PC-3 (cell line): ENCODE measurements at regions not wholly inside any gene's neighbourhood (a gene's known extent, or its start where the extent isn't known, plus 50 kb on each side); places are given as distances from the start of the nearest gene placed in this dataset.

Experiments
- CTCF ChIP-seq: fragments of 300-600 bp; sonication (generic); conservative IDR thresholded peaks from 2 replicates; pipeline ENCODE4 v1.5.1; 2017; ENCODE audit warnings: antibody characterized with exemption, low read depth, mild to moderate bottlenecking, low read length
- EZH2phosphoT487 ChIP-seq: fragments of 300-600 bp; sonication (generic); IDR thresholded peaks from 2 replicates; pipeline ENCODE4 v1.6.1; 2018; ENCODE audit warnings: mild to moderate bottlenecking, antibody characterized with exemption, low read length, borderline replicate concordance

- TF ChIP-seq CTCF (no peak), EZH2phosphoT487 (no peak)
Observed at GRCh38 chr6:6518631-6519427, 69.7 kb upstream of the LY86 start.
